NCI-H345 (cell line): ENCODE measurements at regions not wholly inside any gene's neighbourhood (a gene's known extent, or its start where the extent isn't known, plus 50 kb on each side); places are given as distances from the start of the nearest gene placed in this dataset.
"Not testable (repeated sequence)": the region's sequence is repeated elsewhere in the genome, so short reads cannot be mapped to it uniquely, and the experiment has no call there.

Experiments used
- DNase-seq: peaks from one replicate; lab custom pipeline; 2025; lab: John Stamatoyannopoulos, UW

GRCh38 chr1:218494449-218494852, 149.3 kb downstream of the TGFB2 start:
- DNase-seq: peak; percentile 96

GRCh38 chr1:218495931-218496330, 150.8 kb downstream of the TGFB2 start:
- no peak for DNase-seq

- no peak for DNase-seq
Observed at GRCh38 chr1:218496561-218496960, 151.4 kb downstream of the TGFB2 start.

DNA sequence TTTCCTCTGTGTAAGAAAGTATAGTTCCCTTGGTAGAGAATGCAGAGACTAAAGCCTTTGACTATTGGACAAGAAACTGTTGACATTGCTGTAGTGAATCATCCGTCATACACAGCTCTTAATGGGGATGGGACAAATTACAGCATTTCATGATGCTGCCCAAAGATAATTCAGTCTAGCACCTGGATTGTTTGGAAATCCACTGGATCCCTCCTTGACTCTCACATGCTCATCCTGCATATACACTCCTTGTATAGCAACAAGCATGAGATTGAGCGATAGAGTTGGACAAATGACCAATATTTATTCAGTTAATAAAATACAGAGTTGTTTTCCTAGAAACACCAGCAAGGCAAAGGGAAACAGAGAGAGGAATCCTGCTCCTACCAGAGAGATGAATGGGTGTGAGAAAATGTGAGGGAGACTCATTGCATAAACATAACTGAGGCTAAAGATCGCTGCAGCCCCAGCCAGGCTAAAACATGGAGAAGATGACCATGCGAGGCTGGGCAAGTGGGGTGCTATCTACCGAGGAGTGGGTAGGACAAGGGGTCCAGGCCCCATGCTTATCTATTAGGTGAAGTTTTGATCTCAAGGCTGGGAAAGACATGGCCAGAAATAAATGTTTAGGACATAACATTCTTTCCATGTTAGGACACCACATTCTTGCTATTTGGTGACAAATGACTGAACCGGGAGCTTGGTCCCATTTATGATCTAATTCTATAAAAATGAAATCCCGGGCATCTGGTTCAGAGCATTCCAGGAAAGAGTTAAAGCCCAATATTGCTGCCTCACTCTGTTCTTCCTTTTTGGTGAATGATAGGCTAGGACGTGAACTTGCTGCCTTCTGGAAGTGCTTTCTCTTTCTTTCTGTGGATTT, 153.2 kb downstream of the TGFB2 start:
- DNase-seq: no peak

DNA sequence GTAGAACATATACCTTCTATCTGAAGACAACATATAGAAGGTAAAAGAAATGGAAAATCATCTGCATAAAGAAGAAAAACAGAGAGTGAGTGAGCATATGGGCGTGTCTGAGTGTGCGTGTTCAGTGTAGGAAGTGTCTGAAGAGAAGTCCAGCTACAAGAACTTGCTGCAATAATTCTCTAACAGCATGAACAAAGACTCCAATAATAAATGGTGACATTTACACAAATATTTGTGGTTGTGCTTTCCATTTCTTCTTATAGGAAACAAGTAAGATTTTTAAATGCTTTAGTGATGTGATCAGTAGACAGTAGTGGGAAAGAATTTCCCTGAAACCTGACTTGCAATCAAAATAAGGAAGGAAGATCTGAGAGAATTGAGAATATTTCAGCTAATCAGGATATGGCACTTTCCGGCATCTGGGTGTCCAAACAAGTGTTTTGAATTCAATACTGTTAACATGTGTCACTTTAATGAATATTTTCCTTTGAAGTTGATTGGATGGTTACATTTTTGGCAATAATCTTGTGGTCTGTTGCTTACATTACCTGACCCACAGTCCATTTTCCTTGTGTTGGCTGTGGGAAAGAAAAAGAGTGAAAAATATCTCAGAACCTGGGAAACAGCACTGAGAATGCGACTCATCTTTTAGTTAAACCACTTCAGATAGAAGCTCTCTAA, 154.0 kb downstream of the TGFB2 start:
- no peak for DNase-seq

DNA sequence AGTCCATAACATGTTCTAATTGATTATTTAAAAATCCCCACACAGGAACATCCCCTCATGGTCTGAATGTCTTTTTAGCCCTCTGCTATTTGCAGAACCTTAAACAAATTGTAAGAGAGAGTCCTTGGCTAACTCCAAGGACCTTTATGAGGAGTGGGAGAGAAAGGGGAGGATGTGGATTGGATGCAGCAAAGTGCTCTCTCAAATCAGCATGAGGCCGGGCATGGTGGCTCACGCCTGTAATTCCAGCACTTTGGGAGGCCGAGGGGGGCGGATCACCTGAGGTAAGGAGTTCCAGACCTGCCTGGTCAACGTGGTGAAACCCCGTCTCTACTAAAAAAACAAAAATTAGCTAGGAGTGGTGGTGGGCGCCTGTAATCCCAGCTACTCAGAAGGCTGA, 154.8 kb downstream of the TGFB2 start:
- DNase-seq: no peak

DNA sequence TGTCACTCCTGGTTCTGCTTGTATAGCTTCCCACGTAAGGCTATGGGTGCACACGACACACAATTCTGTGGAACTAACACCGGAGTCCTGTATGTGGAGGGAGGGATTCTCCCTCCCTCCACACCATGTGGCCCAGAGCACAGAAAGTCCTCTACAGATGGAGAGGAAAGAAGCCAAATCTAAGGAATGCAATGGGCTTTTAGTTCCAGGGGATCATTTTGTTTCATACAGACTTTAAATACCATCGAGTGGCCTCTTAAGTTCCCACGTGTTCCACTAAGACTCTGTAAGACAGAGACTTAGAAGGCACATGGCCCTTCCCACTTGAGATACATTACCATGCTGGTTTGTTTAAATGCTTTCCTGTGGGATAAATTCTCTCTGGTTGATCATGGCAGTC, 156.0 kb downstream of the TGFB2 start:
- no peak for DNase-seq

DNA sequence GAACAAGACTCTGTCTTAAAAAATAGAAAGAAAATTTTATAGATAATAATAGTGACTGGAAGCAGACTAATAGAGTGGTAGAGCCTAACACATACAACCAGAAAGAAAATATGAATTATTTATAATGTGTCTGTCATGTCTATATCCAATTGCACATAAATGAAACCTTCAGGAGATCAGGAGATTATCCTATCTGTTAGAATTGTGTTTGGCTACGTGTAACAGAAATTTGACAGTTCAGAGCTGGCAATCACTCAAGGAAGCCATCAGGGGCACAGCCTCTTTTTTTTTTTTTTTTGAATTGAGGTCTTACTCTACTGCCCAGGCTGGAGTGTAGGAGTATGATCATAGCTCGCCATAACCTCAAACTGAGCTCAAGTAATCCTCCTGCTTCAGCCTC, 157.2 kb downstream of the TGFB2 start:
- DNase-seq: no peak

DNA sequence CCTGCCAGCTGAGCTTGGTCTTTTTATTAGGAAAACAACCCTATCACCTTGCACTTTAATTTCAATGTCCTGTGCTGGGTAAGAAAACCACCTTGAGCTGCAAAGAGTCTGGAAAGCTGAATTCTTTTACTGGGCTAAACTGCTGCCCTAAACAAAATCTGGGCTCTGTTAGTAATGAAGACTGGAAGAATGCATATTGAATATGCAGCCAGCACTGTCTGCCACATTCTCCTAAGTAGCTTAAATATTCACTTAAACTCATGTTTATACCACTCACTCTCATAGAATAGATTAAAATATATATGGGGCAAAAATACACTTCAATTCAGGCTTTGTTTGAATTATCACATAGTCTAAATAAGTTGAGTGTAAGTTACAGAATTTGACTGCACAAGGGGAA, 158.0 kb downstream of the TGFB2 start:
- DNase-seq: no peak

- DNase-seq: no peak
Observed at GRCh38 chr1:218507355-218508002, 162.3 kb downstream of the TGFB2 start.

- DNase-seq: no peak
Observed at GRCh38 chr1:218510153-218510772, 165.1 kb downstream of the TGFB2 start.

DNA sequence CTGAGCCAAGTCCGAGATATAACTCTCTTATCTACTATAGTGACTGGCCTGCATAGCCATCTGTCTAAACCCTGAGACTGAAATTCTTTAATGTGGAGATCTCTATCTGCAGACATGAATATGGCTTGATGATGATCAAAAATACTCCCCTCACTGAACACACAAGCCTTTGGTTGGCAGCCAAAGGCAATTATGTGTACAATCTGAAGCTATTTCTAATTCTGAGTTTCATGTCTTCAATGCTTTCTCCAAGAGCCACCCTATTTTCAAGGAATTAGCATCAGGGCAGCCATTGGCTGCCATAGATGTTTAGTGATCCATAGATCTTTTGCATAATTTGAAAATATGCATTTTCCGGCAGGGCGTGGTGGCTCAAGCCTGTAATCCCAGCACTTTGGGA, 168.2 kb downstream of the TGFB2 start:
- no peak for DNase-seq

DNA sequence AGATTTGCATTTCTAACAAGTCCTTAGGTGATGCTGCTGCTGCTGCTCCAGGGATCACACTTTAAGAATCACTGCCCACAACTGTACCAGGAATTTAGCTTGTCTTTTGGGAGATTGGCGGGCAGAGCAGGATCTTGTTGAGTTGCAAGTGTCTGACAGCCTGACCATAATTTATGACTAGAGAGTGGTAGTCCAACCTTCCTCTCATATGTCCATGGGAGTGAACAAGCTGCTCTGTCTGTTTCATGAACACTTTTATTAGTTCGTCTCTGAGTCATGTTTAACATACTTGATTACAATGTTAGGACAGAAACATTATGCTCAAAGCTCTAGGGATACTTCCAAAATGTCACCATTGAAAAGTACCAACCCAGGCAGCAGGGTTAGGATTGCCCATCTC, 169.6 kb downstream of the TGFB2 start:
- no peak for DNase-seq

- DNase-seq: no peak
Observed at GRCh38 chr1:218516526-218516925, 171.4 kb downstream of the TGFB2 start.

GRCh38 chr1:218517459-218517858, 172.3 kb downstream of the TGFB2 start:
- DNase-seq: no peak

DNA sequence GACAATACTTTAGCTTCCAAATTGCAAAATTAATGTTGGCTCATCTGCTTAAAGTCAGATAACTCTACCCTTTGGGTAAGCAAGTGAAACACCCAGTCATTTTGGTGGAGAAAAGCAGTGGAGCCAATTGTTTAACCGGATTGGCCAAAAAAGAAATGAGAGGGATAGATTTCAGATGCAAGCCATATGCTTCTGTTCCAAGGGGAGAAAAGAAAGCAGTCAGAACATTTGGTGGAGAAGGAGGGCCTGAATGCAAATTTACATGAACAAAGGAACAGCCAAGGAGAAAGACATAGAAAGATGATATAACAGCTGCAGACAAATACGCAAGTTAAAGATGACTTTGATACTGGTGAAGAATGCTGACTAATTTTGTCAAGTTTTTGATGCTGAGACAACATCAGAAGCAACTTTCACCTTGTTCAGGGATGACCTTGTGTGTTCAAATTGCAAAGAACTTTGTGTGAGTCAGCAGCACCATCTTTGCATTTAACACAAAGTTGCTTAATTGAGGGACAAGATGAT, 173.1 kb downstream of the TGFB2 start:
- DNase-seq: no peak

DNA sequence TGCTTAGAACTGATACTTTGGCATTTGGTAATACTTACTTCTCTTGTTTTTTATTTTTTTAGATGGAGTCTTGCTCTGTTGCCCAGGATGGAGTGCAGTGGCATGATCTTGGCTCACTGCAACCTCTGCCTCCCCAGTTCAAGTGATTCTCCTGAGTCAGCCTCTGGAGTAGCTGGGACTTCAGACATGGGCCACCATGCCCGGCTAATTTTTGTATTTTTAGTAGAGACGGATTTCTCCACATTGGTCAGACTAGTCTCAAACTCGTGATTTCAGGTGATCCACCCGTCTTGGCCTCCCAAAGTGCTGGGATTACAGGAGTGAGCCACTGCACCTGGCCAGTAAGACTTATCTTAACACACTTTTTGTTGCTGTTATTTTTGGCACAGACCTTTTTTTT, 175.5 kb downstream of the TGFB2 start:
- not testable (repeated sequence) for DNase-seq

DNA sequence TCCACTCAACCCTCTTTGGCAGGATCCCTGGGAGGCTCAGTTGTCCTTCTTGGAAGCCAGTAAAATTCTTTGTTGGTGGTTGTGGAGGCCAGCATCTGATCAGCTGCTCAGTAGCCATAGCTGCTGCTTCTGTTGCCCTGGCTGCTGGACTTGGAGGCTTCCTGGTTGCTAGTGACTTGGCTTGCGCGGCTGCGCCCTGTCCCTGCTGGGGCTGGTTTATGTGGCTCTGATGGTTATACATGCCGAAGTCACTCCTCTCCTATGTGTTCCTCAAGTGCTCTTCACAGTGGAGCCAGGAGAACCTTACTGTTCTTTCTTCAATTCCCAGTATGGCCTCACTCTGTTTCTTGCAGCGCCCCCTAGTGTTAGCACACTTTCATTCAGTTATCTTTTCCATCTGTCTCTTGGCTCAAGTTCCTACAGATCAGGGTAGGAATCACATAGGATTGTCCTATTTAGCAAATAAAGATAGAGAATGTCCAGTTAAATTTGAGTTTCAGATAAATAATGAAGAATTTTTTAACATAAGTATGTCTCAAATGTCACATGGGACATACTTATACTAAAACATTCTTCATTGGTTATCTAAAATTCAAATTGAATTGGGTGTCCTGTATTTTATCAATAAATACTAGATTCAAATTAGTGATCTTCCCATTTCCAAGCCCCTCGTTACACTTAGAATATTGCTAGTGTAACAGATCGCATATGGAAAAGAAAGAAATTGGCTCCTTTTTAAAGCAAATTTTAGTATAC, 176.5 kb downstream of the TGFB2 start:
- DNase-seq: peak; percentile 23

DNA sequence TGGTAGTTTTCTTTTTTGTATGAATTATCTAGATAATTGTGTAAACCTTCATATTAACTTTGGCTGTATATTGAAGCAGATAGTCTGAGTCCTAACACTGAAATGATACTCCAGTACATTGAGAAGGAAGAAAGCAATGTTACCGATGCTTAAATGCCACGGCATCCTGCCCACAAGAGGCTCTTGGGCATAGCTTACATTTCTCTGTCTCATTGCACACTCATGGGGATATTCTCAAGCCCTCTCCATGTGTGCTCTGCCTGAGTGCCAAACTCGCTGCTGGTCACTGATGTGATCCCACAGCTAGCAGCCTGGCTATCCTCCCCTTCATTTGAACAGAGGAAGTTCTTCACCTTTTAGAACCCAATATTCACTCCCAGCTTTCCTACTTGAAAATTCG, 179.4 kb downstream of the TGFB2 start:
- DNase-seq: no peak

DNA sequence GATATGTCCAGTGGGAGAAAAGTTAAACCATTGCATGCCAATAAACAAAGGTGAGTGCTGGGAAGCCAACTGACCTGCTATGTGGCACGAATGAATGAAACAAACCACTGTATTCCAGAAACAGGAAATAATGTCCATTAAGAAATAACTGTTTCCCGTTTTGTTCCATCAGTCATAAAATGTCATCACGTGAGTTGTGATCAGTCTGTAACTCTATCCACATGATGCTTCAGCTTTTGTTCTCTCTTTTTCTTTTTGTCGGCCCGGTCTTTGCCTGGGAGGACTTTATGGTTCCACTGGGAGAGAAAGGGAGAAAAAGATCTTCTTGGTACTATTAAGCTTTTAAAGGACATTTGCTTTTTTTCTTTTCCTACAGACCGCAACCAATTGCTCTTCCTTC, 179.9 kb downstream of the TGFB2 start:
- no peak for DNase-seq

DNA sequence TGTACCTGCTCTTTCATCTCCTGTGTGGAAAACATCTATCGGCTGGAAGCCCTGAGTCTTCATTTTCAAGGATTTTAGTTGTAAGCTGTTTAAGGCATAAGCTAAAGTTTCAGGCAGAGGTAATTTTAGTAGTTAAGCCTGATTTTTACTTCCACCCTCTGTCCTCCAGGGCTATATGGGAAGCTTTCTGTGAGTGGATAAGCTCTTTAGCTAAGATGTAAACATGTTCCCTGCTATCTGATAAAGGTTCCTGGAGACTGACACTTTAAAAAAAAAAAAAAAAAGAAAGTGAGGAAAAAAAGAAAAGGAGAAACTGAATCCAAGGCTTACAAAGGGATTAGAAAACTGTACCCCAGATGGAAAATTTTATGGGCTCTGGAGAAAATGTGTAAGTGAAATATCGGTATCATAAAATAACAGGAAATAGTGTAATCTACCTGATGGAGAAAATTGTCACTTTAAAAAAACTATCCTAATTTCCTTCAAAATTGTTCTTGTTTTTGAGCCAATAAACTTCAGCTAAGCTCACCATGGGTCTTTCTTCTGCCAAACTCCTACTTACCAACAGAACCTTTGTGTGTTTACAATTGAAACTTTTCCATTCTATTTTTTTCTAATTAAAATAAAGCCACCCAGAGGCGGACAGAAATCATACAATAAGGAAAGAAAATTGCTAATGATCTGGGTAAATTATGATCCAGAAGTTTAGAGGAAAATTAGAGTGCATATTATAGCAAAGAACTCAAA, 180.5 kb downstream of the TGFB2 start:
- DNase-seq: no peak
